HepG2 (cell line): ENCODE measurements at regions not wholly inside any gene's neighbourhood (a gene's known extent, or its start where the extent isn't known, plus 50 kb on each side); places are given as distances from the start of the nearest gene placed in this dataset.
A peak's percentile ranks its signal among the peaks of the same experiment; 100 is the strongest.

Source experiments
- AHDC1 ChIP-seq: sonication (generic); formaldehyde crosslinking; IDR thresholded peaks from 2 replicates; pipeline ENCODE4 v1.5.1; 2020; ENCODE audit warnings: mild to moderate bottlenecking, missing genetic modification reagents, borderline replicate concordance
- GLMP ChIP-seq: sonication (generic); formaldehyde crosslinking; IDR thresholded peaks from 2 replicates; pipeline ENCODE4 v1.9.0; 2021; ENCODE audit warnings: missing genetic modification reagents, mild to moderate bottlenecking, borderline replicate concordance
- MXI1 ChIP-seq: IDR thresholded peaks from 3 replicates; pipeline ENCODE4 v1.6.1; 2012; ENCODE audit warnings: low read depth, low read length, inconsistent platforms, borderline replicate concordance
- NCOR1 ChIP-seq: fragments of 200-600 bp; sonication (generic); IDR thresholded peaks from 2 replicates; pipeline ENCODE4 v1.7.0; 2017; ENCODE audit warnings: antibody characterized with exemption, low read length, borderline replicate concordance
- SAFB2 ChIP-seq: sonication (generic); formaldehyde crosslinking; IDR thresholded peaks from 2 replicates; pipeline ENCODE4 v1.5.1; 2020; ENCODE audit warnings: missing genetic modification reagents, low read depth, mild to moderate bottlenecking, borderline replicate concordance
- SALL1 ChIP-seq: sonication (generic); formaldehyde crosslinking; IDR thresholded peaks from 2 replicates; pipeline ENCODE4 v1.8.0; 2022; ENCODE audit warnings: mild to moderate bottlenecking, missing genetic modification reagents
- SAP130 ChIP-seq: IDR thresholded peaks from 2 replicates; pipeline ENCODE4 v1.6.1; 2016; ENCODE audit warnings: low read depth
- SNAPC4 ChIP-seq: sonication (generic); formaldehyde crosslinking; IDR thresholded peaks from 2 replicates; pipeline ENCODE4 v1.4.0; 2020; ENCODE audit warnings: mild to moderate bottlenecking, missing genetic modification reagents
- ZFP41 ChIP-seq: sonication (generic); formaldehyde crosslinking; IDR thresholded peaks from 2 replicates; pipeline ENCODE4 v1.4.0; 2020; ENCODE audit warnings: mild to moderate bottlenecking, missing genetic modification reagents, borderline replicate concordance
- ZNF543 ChIP-seq: sonication (generic); formaldehyde crosslinking; IDR thresholded peaks from 2 replicates; pipeline ENCODE4 v1.4.0; 2020; ENCODE audit warnings: mild to moderate bottlenecking, missing genetic modification reagents
- ZNF644 ChIP-seq: IDR thresholded peaks from 2 replicates; pipeline ENCODE4 v1.6.1; 2016; ENCODE audit warnings: low read depth
- ZNF713 ChIP-seq: sonication (generic); formaldehyde crosslinking; IDR thresholded peaks from 2 replicates; pipeline ENCODE4 v1.4.0; 2020; ENCODE audit warnings: mild to moderate bottlenecking, missing genetic modification reagents
- ZSCAN21 ChIP-seq: sonication (generic); formaldehyde crosslinking; IDR thresholded peaks from 2 replicates; pipeline ENCODE4 v1.8.0; 2022; ENCODE audit warnings: mild to moderate bottlenecking, missing genetic modification reagents, moderate library complexity, borderline replicate concordance

- TF ChIP-seq ZNF644 (0 out of 2 replicates have a peak, but pooled peaks have one; percentile 41), AHDC1 (CRISPR knock-in tag) (peak; percentile 43; the same call in 1 of the 2 replicates), ZFP41 (CRISPR knock-in tag) (no peak), ZNF713 (CRISPR knock-in tag) (no peak), GLMP (CRISPR knock-in tag) (no peak), SALL1 (CRISPR knock-in tag) (no peak), SNAPC4 (CRISPR knock-in tag) (no peak), ZSCAN21 (no peak), SAFB2 (CRISPR knock-in tag) (no peak), MXI1 (no peak), NCOR1 (no peak), SAP130 (CRISPR knock-in tag) (peak; percentile 38; the same call in 1 of the 2 replicates), ZNF543 (no peak)
Measured at GRCh38 chr1:187491082-187491720, 662.5 kb downstream of the PLA2G4A start (continued).
